Kidney (tissue), 13 donors: ENCODE measurements at regions not wholly inside any gene's neighbourhood (a gene's known extent, or its start where the extent isn't known, plus 50 kb on each side); places are given as distances from the start of the nearest gene placed in this dataset.
"Not testable (repeated sequence)": the region's sequence is repeated elsewhere in the genome, so short reads cannot be mapped to it uniquely, and the experiment has no call there.

Experiments used
- DNase-seq, 5 donors: peaks; one replicate each; pipeline ENCODE4 v3.0.0-alpha.2; 2013 to 2020
- FAIRE-seq: peaks from 2 replicates; lab custom pipeline; 2012; peaks lifted over from hg19 to GRCh38; lab: Jason Lieb, UNC
- H3K27ac ChIP-seq, 2 donors: one replicate each; pipeline ENCODE4 v1.7.0; 2013; ENCODE audit warnings: low read depth in 2 of 2, low read length in 2 of 2, inconsistent platforms in 1 of 2
- H3K27me3 ChIP-seq: one replicate; pipeline ENCODE4 v1.7.1; 2013; ENCODE audit warnings: low read length, inconsistent platforms; ENCODE audit not compliant: control insufficient read depth, insufficient read depth
- H3K36me3 ChIP-seq, 3 donors: one replicate each; pipeline versions ENCODE4 v1.7.0 to v1.7.1; 2013; ENCODE audit warnings: low read length in 3 of 3, control low read depth in 1 of 3, inconsistent platforms in 1 of 3; ENCODE audit not compliant: insufficient read depth in 3 of 3, control insufficient read depth in 2 of 3
- H3K4me1 ChIP-seq, 3 donors: one replicate each; pipeline versions ENCODE4 v1.7.0 to v1.7.1; 2013; ENCODE audit warnings: low read length in 3 of 3, inconsistent platforms in 1 of 3, low read depth in 1 of 3; ENCODE audit not compliant: control insufficient read depth in 2 of 3, insufficient read depth in 2 of 3
- H3K4me3 ChIP-seq, 3 donors: one replicate each; pipeline versions ENCODE4 v1.7.0 to v1.8.1; 2013; ENCODE audit warnings: low read length in 3 of 3, control low read depth in 1 of 3, inconsistent platforms in 1 of 3
- H3K9ac ChIP-seq, 3 donors: one replicate each; pipeline versions ENCODE4 v1.7.0 to v1.7.1; 2013; ENCODE audit warnings: low read length in 3 of 3, control low read depth in 1 of 3, inconsistent platforms in 1 of 3
- H3K9me3 ChIP-seq, 3 donors: one replicate each; pipeline versions ENCODE4 v1.7.0 to v1.7.1; 2013; ENCODE audit warnings: low read length in 3 of 3, control low read depth in 1 of 3, inconsistent platforms in 1 of 3; ENCODE audit not compliant: control insufficient read depth in 2 of 3, insufficient read depth in 1 of 3
- CTCF ChIP-seq: IDR thresholded peaks from 3 replicates; pipeline ENCODE4 v1.5.1; 2012; ENCODE audit warnings: mild to moderate bottlenecking, moderate library complexity, borderline replicate concordance; ENCODE audit not compliant: insufficient read depth; ENCODE audit errors: extremely low read depth
- intact Hi-C: fragments of 100-400 bp; cut with DNase I; formaldehyde crosslinking; loops from one replicate; pipeline ENCODE4 v1.11.1; 2022
- donor health status: control.
- donor health status: control.
- donor health status: control.
- donor health status: control.
- donor health status: control.
- donor health status: DM: yes; HTN: yes; CAD: no.
- donor health status: Normal renal cell carcinoma (clear cell type).

- Histone ChIP-seq H3K27me3 (no peaks in the 10 kb centered on the region), H3K9ac (no peak overlapping the region), H3K27ac (no peak overlapping the region), H3K9me3 (no peaks in the 10 kb centered on the region), H3K36me3 (no peaks in the 10 kb centered on the region), H3K4me3 (no peak overlapping the region), H3K4me1 (no peaks in the 10 kb centered on the region)
- no peak for TF ChIP-seq CTCF
- FAIRE-seq (no peak), DNase-seq (no peak)
- intact Hi-C loops, result no loop called here
These were observed 867.4 kb downstream of the TMEM121 start for GRCh38 chr14:106393742-106394141.

- Histone ChIP-seq H3K27ac (no peak overlapping the region), H3K4me3 (no peak overlapping the region), H3K36me3 (no peaks in the 10 kb centered on the region), H3K9ac (no peak overlapping the region), H3K27me3 (no peaks in the 10 kb centered on the region), H3K9me3 (no peaks in the 10 kb centered on the region), H3K4me1 (no peaks in the 10 kb centered on the region)
- FAIRE-seq (no peak), DNase-seq (no peak)
- no peak for TF ChIP-seq CTCF
- intact Hi-C loops, result no loop called here
These were observed 869.2 kb downstream of the TMEM121 start for GRCh38 chr14:106395456-106396050.

GRCh38 chr14:106396999-106397398 lies 870.6 kb downstream of the TMEM121 start:
- Histone ChIP-seq H3K4me1 (no peaks in the 10 kb centered on the region), H3K27me3 (no peaks in the 10 kb centered on the region), H3K9ac (no peak overlapping the region), H3K36me3 (no peaks in the 10 kb centered on the region), H3K27ac (no peak overlapping the region), H3K9me3 (no peaks in the 10 kb centered on the region), H3K4me3 (no peak overlapping the region)
- intact Hi-C loops, result no loop called here
- DNase-seq (no peak), FAIRE-seq (no peak)
- no peak for TF ChIP-seq CTCF

- H3K4me1 ChIP-seq, intact Hi-C loops, H3K27me3 ChIP-seq, H3K9me3 ChIP-seq, FAIRE-seq, H3K36me3 ChIP-seq, DNase-seq, H3K9ac ChIP-seq, H3K4me3 ChIP-seq, H3K27ac ChIP-seq: not testable (repeated sequence)
These were observed 872.5 kb downstream of the TMEM121 start for GRCh38 chr14:106398931-106399331.

- H3K4me3 ChIP-seq, H3K36me3 ChIP-seq, H3K27ac ChIP-seq, DNase-seq, H3K4me1 ChIP-seq, FAIRE-seq, H3K9me3 ChIP-seq, intact Hi-C loops, H3K27me3 ChIP-seq, H3K9ac ChIP-seq: not testable (repeated sequence)
These were observed 874.9 kb downstream of the TMEM121 start for GRCh38 chr14:106401316-106401715.

- FAIRE-seq, result not testable (repeated sequence)
These were observed 883.8 kb downstream of the TMEM121 start for GRCh38 chr14:106410229-106410628.

More at GRCh38 chr14:106410229-106410628, 883.8 kb downstream of the TMEM121 start:
- H3K9ac ChIP-seq, intact Hi-C loops, H3K36me3 ChIP-seq, H3K27me3 ChIP-seq, H3K4me3 ChIP-seq, H3K27ac ChIP-seq, H3K4me1 ChIP-seq, DNase-seq, H3K9me3 ChIP-seq: not testable (repeated sequence)
